Loucy (cell line): ENCODE measurements at regions not wholly inside any gene's neighbourhood (a gene's known extent, or its start where the extent isn't known, plus 50 kb on each side); places are given as distances from the start of the nearest gene placed in this dataset.

Source experiments
- CTCF ChIP-seq: fragments of 200-600 bp; sonication (generic); conservative IDR thresholded peaks from 2 replicates; pipeline ENCODE4 v1.5.1; 2014; ENCODE audit warnings: mild to moderate bottlenecking, antibody characterized with exemption, low read length
- EZH2phosphoT487 ChIP-seq: fragments of 200-600 bp; IDR thresholded peaks from 2 replicates; pipeline ENCODE4 v1.6.1; 2018; ENCODE audit warnings: antibody characterized with exemption, mild to moderate bottlenecking, moderate library complexity, borderline replicate concordance

GRCh38 chr14:40463886-40464285, 1031.7 kb upstream of the FBXO33 start:
- TF ChIP-seq CTCF (no peak), EZH2phosphoT487 (no peak)
